ENCODE measurements at regions not wholly inside any gene's neighbourhood (a gene's known extent, or its start where the extent isn't known, plus 50 kb on each side); places are given as distances from the start of the nearest gene placed in this dataset.

- H3K79me2 ChIP-seq (ENCODE audit: low read depth), result no peaks in the 10 kb centered on the region
- H3K9me2 ChIP-seq (ENCODE audit: insufficient read depth), result no peaks in the 10 kb centered on the region
- no peaks in the 10 kb centered on the region for H4K20me1 ChIP-seq (ENCODE audit: insufficient read depth)
- intact Hi-C loops (cut with micrococcal nuclease; ENCODE audit: unreplicated experiment), result no loop called here
- no TSS peak for BruUV-seq (replicated peaks)
- no peak overlapping the region for H2AFZ ChIP-seq
- POLR2A ChIA-PET (ENCODE audit: unreplicated experiment), result no interaction called here
- no peak overlapping the region for H3K4me2 ChIP-seq
- H3K9me3 ChIP-seq (ENCODE audit: insufficient read depth, low read depth), result no peaks in the 10 kb centered on the region
- no peak for DNase-seq
- TF ChIP-seq EZH2 (IDR thresholded peaks at IDR 0.05; ENCODE audit: low read depth), result no peak
- no peak for TF ChIP-seq CTCF (conservative IDR thresholded peaks at IDR 0.05)
- no peaks in the 10 kb centered on the region for H3K36me3 ChIP-seq (ENCODE audit: low read depth)
- H3K4me1 ChIP-seq (replicated peaks; ENCODE audit: insufficient read depth), result no peaks in the 10 kb centered on the region
- H3K4me3 ChIP-seq, result no peak overlapping the region
- CTCF ChIA-PET, result no interaction called here
- no peaks in the 10 kb centered on the region for H3F3A ChIP-seq (ENCODE audit: insufficient read depth, low read depth)
- no peak overlapping the region for H3K27ac ChIP-seq
- H3K27me3 ChIP-seq (ENCODE audit: insufficient read depth, low read depth), result peaks cover 14% of the 10 kb centered on the region; the same call in 1 of the 2 replicates
Observed at GRCh38 chr19:33977756-33978685, 181.4 kb downstream of the KCTD15 start.

GRCh38 chr19:33982706-33983105 lies 186.0 kb downstream of the KCTD15 start:
- Histone ChIP-seq H3K4me3 (no peak overlapping the region), H3K36me3 (ENCODE audit: low read depth) (no peaks in the 10 kb centered on the region), H3K9me3 (ENCODE audit: insufficient read depth, low read depth) (no peaks in the 10 kb centered on the region), H3K9me2 (ENCODE audit: insufficient read depth) (no peaks in the 10 kb centered on the region), H3K27me3 (ENCODE audit: insufficient read depth, low read depth) (peaks cover 21% of the 10 kb centered on the region; the same call in 1 of the 2 replicates), H3K4me1 (replicated peaks; ENCODE audit: insufficient read depth) (no peaks in the 10 kb centered on the region), H3K4me2 (no peak overlapping the region), H3K79me2 (ENCODE audit: low read depth) (no peaks in the 10 kb centered on the region), H4K20me1 (ENCODE audit: insufficient read depth) (no peaks in the 10 kb centered on the region), H3F3A (ENCODE audit: insufficient read depth, low read depth) (no peaks in the 10 kb centered on the region), H2AFZ (no peak overlapping the region), H3K27ac (no peak overlapping the region)
- TF ChIP-seq EZH2 (IDR thresholded peaks at IDR 0.05; ENCODE audit: low read depth) (no peak), CTCF (conservative IDR thresholded peaks at IDR 0.05) (peak; percentile 51)
- intact Hi-C loops (cut with micrococcal nuclease; ENCODE audit: unreplicated experiment), result no loop called here
- ChIA-PET CTCF (no interaction called here), POLR2A (ENCODE audit: unreplicated experiment) (no interaction called here)
- BruUV-seq (replicated peaks), result no TSS peak
- DNase-seq, result no peak

GRCh38 chr19:33988601-33989000 lies 183.7 kb upstream of the LSM14A start:
- no peaks in the 10 kb centered on the region for H3K9me2 ChIP-seq (ENCODE audit: insufficient read depth)
- no peaks in the 10 kb centered on the region for H3K36me3 ChIP-seq (ENCODE audit: low read depth)
- ChIA-PET CTCF (no interaction called here), POLR2A (ENCODE audit: unreplicated experiment) (no interaction called here)
- intact Hi-C loops (cut with micrococcal nuclease; ENCODE audit: unreplicated experiment), result no loop called here
- H2AFZ ChIP-seq, result no peak overlapping the region
- TF ChIP-seq EZH2 (IDR thresholded peaks at IDR 0.05; ENCODE audit: low read depth), result no peak
- TF ChIP-seq CTCF (conservative IDR thresholded peaks at IDR 0.05), result no peak
- no peaks in the 10 kb centered on the region for H3K4me1 ChIP-seq (replicated peaks; ENCODE audit: insufficient read depth)
- no peaks in the 10 kb centered on the region for H4K20me1 ChIP-seq (ENCODE audit: insufficient read depth)
- H3K4me3 ChIP-seq, result no peak overlapping the region
- no peak overlapping the region for H3K27ac ChIP-seq
- no peak for DNase-seq
- no TSS peak for BruUV-seq (replicated peaks)
- H3F3A ChIP-seq (ENCODE audit: insufficient read depth, low read depth), result no peaks in the 10 kb centered on the region
- H3K27me3 ChIP-seq (ENCODE audit: insufficient read depth, low read depth), result peaks cover 13% of the 10 kb centered on the region; the same call in 1 of the 2 replicates
- H3K79me2 ChIP-seq (ENCODE audit: low read depth), result no peaks in the 10 kb centered on the region
- no peak overlapping the region for H3K4me2 ChIP-seq
- no peaks in the 10 kb centered on the region for H3K9me3 ChIP-seq (ENCODE audit: insufficient read depth, low read depth)
